Effector memory CD4-positive, alpha-beta T cell (primary cell): ENCODE measurements at regions not wholly inside any gene's neighbourhood (a gene's known extent, or its start where the extent isn't known, plus 50 kb on each side); places are given as distances from the start of the nearest gene placed in this dataset.
A peak's percentile ranks its signal among the peaks of the same experiment; 100 is the strongest.

Source experiments
- DNase-seq, 3 donors: peaks; one replicate each; pipeline ENCODE4 v3.0.0-alpha.2; 2020
- H3K27ac ChIP-seq: 2 replicates; pipeline ENCODE4 v1.7.0; 2013; ENCODE audit warnings: mild to moderate bottlenecking, low read length, moderate library complexity; ENCODE audit not compliant: insufficient read depth, poor library complexity, severe bottlenecking
- H3K27me3 ChIP-seq: replicated peaks from 2 replicates; pipeline ENCODE4 v1.7.0; 2013; ENCODE audit warnings: mild to moderate bottlenecking, low read length; ENCODE audit not compliant: insufficient read depth, control insufficient read depth, poor library complexity, severe bottlenecking
- H3K36me3 ChIP-seq: 2 replicates; pipeline ENCODE4 v1.7.0; 2013; ENCODE audit warnings: mild to moderate bottlenecking, low read length, moderate library complexity; ENCODE audit not compliant: control insufficient read depth, insufficient read depth
- H3K4me1 ChIP-seq: 2 replicates; pipeline ENCODE4 v1.7.0; 2013; ENCODE audit warnings: low read length, mild to moderate bottlenecking; ENCODE audit not compliant: control insufficient read depth, insufficient read depth, poor library complexity, severe bottlenecking
- H3K4me3 ChIP-seq: 2 replicates; pipeline ENCODE4 v1.7.0; 2013; ENCODE audit warnings: low read length, low read depth, mild to moderate bottlenecking; ENCODE audit not compliant: insufficient read depth, poor library complexity, severe bottlenecking
- H3K9me3 ChIP-seq: 2 replicates; pipeline ENCODE4 v1.7.0; 2013; ENCODE audit warnings: mild to moderate bottlenecking, low read length, moderate library complexity; ENCODE audit not compliant: control insufficient read depth

- no peaks in the 10 kb centered on the region for H3K27me3 ChIP-seq
- H3K9me3 ChIP-seq = no peaks in the 10 kb centered on the region
- H3K4me3 ChIP-seq = no peak overlapping the region
- no peaks in the 10 kb centered on the region for H3K36me3 ChIP-seq
- peak in 1 of 3 donors; percentile 1 for DNase-seq
- H3K4me1 ChIP-seq = no peaks in the 10 kb centered on the region
- H3K27ac ChIP-seq = no peak overlapping the region
These were observed 59.8 kb upstream of the DEK start for GRCh38 chr6:18323935-18324705.

DNA sequence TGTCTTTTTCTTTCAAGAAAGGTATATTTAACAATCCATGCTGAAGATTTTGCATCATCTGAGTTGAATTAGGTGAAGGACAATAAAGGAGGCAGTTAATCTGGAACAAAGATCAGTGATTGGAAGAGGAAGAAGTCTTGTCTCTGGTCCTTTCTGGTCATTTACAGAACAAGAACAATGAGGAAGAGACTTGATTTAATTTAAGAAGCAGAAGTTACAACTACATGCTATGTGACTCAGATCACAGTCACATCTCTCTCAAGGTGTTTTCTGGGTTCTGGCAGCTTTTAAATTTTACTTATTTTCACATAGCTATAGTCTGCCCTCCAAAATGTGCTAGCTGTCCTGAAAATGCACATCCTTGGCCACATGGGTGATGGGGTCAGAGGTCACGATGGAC, 53.5 kb upstream of the DEK start:
- Histone ChIP-seq H3K27me3 (no peaks in the 10 kb centered on the region), H3K9me3 (no peaks in the 10 kb centered on the region), H3K27ac (no peak overlapping the region), H3K4me1 (no peaks in the 10 kb centered on the region), H3K4me3 (no peak overlapping the region), H3K36me3 (no peaks in the 10 kb centered on the region)
- DNase-seq = no peak

GRCh38 chr6:18314317-18314997, 50.1 kb upstream of the DEK start:
- Histone ChIP-seq H3K27ac (no peak overlapping the region), H3K36me3 (no peaks in the 10 kb centered on the region), H3K9me3 (no peaks in the 10 kb centered on the region), H3K27me3 (no peaks in the 10 kb centered on the region), H3K4me3 (no peak overlapping the region), H3K4me1 (no peaks in the 10 kb centered on the region)
- no peak for DNase-seq
